IMR-90 (cell line): ENCODE measurements at regions not wholly inside any gene's neighbourhood (a gene's known extent, or its start where the extent isn't known, plus 50 kb on each side); places are given as distances from the start of the nearest gene placed in this dataset.

Experiments
- ATAC-seq: fragments of 200-7000 bp; cut with Tn5 transposase; 2 replicates; pipeline ENCODE4 v1.9.1; 2020; ENCODE audit warnings: low read depth, mild to moderate bottlenecking, moderate library complexity
- BruUV-seq: library from RNA; stranded (reverse); fragments of 400-500 nt; replicated peaks from 2 replicates; lab custom pipeline; 2021; lab: Mats Ljungman, UMichigan
- CTCF ChIA-PET: fragments of 300-600 bp; formaldehyde crosslinking; extraction: SDS; loops from one replicate; lab custom pipeline; 2021; ENCODE audit warnings: antibody characterized with exemption; lab: Yijun Ruan, JAX
- POLR2A ChIA-PET: fragments of 300-600 bp; sonication (Branson Sonifier 250); formaldehyde crosslinking; loops from one replicate; lab custom pipeline; 2022; ENCODE audit warnings: antibody characterized with exemption; ENCODE audit not compliant: unreplicated experiment; lab: Charles Lee
- DNase-seq: peaks from one replicate; pipeline ENCODE4 v3.0.0; 2013
- H2AFZ ChIP-seq: replicated peaks from 2 replicates; pipeline ENCODE3; 2013; ENCODE audit warnings: low read length, mild to moderate bottlenecking; ENCODE audit not compliant: poor library complexity
- H2AK5ac ChIP-seq: 2 replicates; pipeline ENCODE4 v1.6.1; 2013; ENCODE audit warnings: low read depth, low read length, inconsistent platforms
- H2AK9ac ChIP-seq: replicated peaks from 2 replicates; pipeline ENCODE3; 2013; ENCODE audit warnings: mild to moderate bottlenecking, low read depth, low read length, moderate library complexity; ENCODE audit not compliant: poor library complexity
- H2BK120ac ChIP-seq: 2 replicates; pipeline ENCODE4 v1.6.1; 2013; ENCODE audit warnings: low read depth, low read length, inconsistent platforms
- H2BK15ac ChIP-seq: 3 replicates; pipeline ENCODE4 v1.6.1; 2013; ENCODE audit warnings: low read depth, low read length, inconsistent platforms
- H2BK20ac ChIP-seq: 2 replicates; pipeline ENCODE4 v1.6.1; 2013; ENCODE audit warnings: low read depth, mild to moderate bottlenecking, inconsistent platforms, low read length, moderate library complexity
- H2BK5ac ChIP-seq: 2 replicates; pipeline ENCODE4 v1.6.1; 2013; ENCODE audit warnings: mild to moderate bottlenecking, low read depth, low read length, inconsistent platforms; ENCODE audit not compliant: poor library complexity, severe bottlenecking
- H3K14ac ChIP-seq: replicated peaks from 2 replicates; pipeline ENCODE4 v1.6.1; 2013; ENCODE audit warnings: low read depth, low read length, inconsistent platforms
- H3K18ac ChIP-seq: 2 replicates; pipeline ENCODE4 v1.6.1; 2013; ENCODE audit warnings: low read depth, low read length, control low read depth
- H3K23ac ChIP-seq: 2 replicates; pipeline ENCODE4 v1.6.1; 2013; ENCODE audit warnings: low read depth, low read length, inconsistent platforms
- H3K27ac ChIP-seq: 2 replicates; pipeline ENCODE4 v1.5.1; 2013; ENCODE audit warnings: mild to moderate bottlenecking, control low read depth, low read length; ENCODE audit not compliant: insufficient read depth
- H3K27me3 ChIP-seq: 2 replicates; pipeline ENCODE4 v1.6.1; 2013; ENCODE audit warnings: low read length; ENCODE audit not compliant: control insufficient read depth, insufficient read depth
- H3K36me3 ChIP-seq: 2 replicates; pipeline ENCODE4 v1.6.1; 2013; ENCODE audit warnings: low read length, mixed read lengths; ENCODE audit not compliant: control insufficient read depth, insufficient read depth
- H3K4ac ChIP-seq: 2 replicates; pipeline ENCODE4 v1.6.1; 2013; ENCODE audit warnings: low read depth, low read length, inconsistent platforms
- H3K4me1 ChIP-seq: 2 replicates; pipeline ENCODE4 v1.6.1; 2013; ENCODE audit warnings: low read length, mixed read lengths; ENCODE audit not compliant: control insufficient read depth, insufficient read depth
- H3K4me2 ChIP-seq: 2 replicates; pipeline ENCODE4 v1.6.1; 2013; ENCODE audit warnings: low read depth, mild to moderate bottlenecking, control low read depth, low read length, moderate library complexity
- H3K4me3 ChIP-seq: 2 replicates; pipeline ENCODE4 v1.5.1; 2013; ENCODE audit warnings: low read depth, mild to moderate bottlenecking, control low read depth, low read length, moderate library complexity; ENCODE audit not compliant: insufficient read depth
- H3K56ac ChIP-seq: 2 replicates; pipeline ENCODE4 v1.6.1; 2013; ENCODE audit warnings: low read length, inconsistent platforms; ENCODE audit not compliant: insufficient read depth; ENCODE audit errors: extremely low read depth
- H3K79me1 ChIP-seq, 2 experiments: 2 replicates each; pipeline ENCODE4 v1.6.1; 2013; ENCODE audit warnings: low read length in 2 of 2, inconsistent platforms in 1 of 2, low read depth in 1 of 2
- H3K9ac ChIP-seq: 2 replicates; pipeline ENCODE4 v1.6.1; 2013; ENCODE audit warnings: low read depth, low read length, control low read depth
- H3K9me1 ChIP-seq: 2 replicates; pipeline ENCODE4 v1.6.1; 2013; ENCODE audit warnings: low read length, inconsistent platforms; ENCODE audit not compliant: insufficient read depth
- H3K9me3 ChIP-seq: 2 replicates; pipeline ENCODE4 v1.6.1; 2013; ENCODE audit warnings: low read length; ENCODE audit not compliant: control insufficient read depth, insufficient read depth
- H4K20me1 ChIP-seq: 2 replicates; pipeline ENCODE4 v1.6.1; 2013; ENCODE audit warnings: low read length, inconsistent platforms; ENCODE audit not compliant: insufficient read depth
- H4K5ac ChIP-seq: 2 replicates; pipeline ENCODE4 v1.6.1; 2013; ENCODE audit warnings: mild to moderate bottlenecking, low read depth, low read length, control low read depth
- H4K8ac ChIP-seq, 2 experiments: 2 replicates each; pipeline ENCODE4 v1.6.1; 2013; ENCODE audit warnings: low read depth in 2 of 2, low read length in 2 of 2, control low read depth in 1 of 2, inconsistent platforms in 1 of 2
- H4K91ac ChIP-seq: 2 replicates; pipeline ENCODE4 v1.6.1; 2013; ENCODE audit warnings: low read depth, low read length, inconsistent platforms; ENCODE audit not compliant: insufficient read depth
- BHLHE40 ChIP-seq: fragments of 150-350 bp; IDR thresholded peaks from 2 replicates; pipeline ENCODE4 v1.6.1; 2016; ENCODE audit warnings: mild to moderate bottlenecking, low read depth, low read length
- CEBPB ChIP-seq: IDR thresholded peaks from 2 replicates; pipeline ENCODE4 v1.6.1; 2012; ENCODE audit warnings: low read depth, low read length, improper control_type of control experiment
- CTCF ChIP-seq: conservative IDR thresholded peaks from 2 replicates; pipeline ENCODE4 v1.5.1; 2012; ENCODE audit warnings: mild to moderate bottlenecking, low read depth, low read length, improper control_type of control experiment
- MAFK ChIP-seq: IDR thresholded peaks from 2 replicates; pipeline ENCODE4 v1.6.1; 2012; ENCODE audit warnings: low read depth, low read length, improper control_type of control experiment
- MAZ ChIP-seq: IDR thresholded peaks from 2 replicates; pipeline ENCODE4 v1.6.1; 2012; ENCODE audit warnings: low read depth, mild to moderate bottlenecking, low read length, improper control_type of control experiment, moderate library complexity, borderline replicate concordance
- MXI1 ChIP-seq: IDR thresholded peaks from 2 replicates; pipeline ENCODE4 v1.6.1; 2012; ENCODE audit warnings: low read depth, mild to moderate bottlenecking, low read length, moderate library complexity, borderline replicate concordance
- NFE2L2 ChIP-seq: fragments of 150-350 bp; IDR thresholded peaks from 2 replicates; pipeline ENCODE4 v1.6.1; 2016; ENCODE audit warnings: low read depth, mild to moderate bottlenecking, low read length
- POLR2A ChIP-seq: IDR thresholded peaks from 2 replicates; pipeline ENCODE4 v1.6.1; 2012; ENCODE audit warnings: mild to moderate bottlenecking, low read depth, low read length
- RAD21 ChIP-seq: IDR thresholded peaks from 2 replicates; pipeline ENCODE4 v1.6.1; 2012; ENCODE audit warnings: low read length, improper control_type of control experiment
- RFX5 ChIP-seq: IDR thresholded peaks from 2 replicates; pipeline ENCODE4 v1.8.0; 2012; ENCODE audit warnings: low read depth, mild to moderate bottlenecking, low read length, moderate library complexity
- USF2 ChIP-seq: fragments of 150-350 bp; IDR thresholded peaks from 2 replicates; pipeline ENCODE4 v1.6.1; 2017; ENCODE audit warnings: mild to moderate bottlenecking, antibody characterized with exemption, low read length, low read depth
- WGBS, 2 experiments: methylation state at CpG; one replicate each; pipeline versions ENCODE4 v1.1.5 to v1.1.7; 2013; ENCODE audit warnings: missing lambda C conversion rate in 2 of 2; ENCODE audit not compliant: insufficient read length in 1 of 2; ENCODE audit errors: extremely low coverage in 2 of 2; 5-methylcytosine and 5-hydroxymethylcytosine counted together
- dilution Hi-C: fragments of 300-500 bp; cut with HindIII; formaldehyde crosslinking; loops from one replicate; pipeline ENCODE4 v1.14.3; 2018; ENCODE audit warnings: low sequenced_read_pairs; ENCODE audit not compliant: unreplicated experiment
- in situ Hi-C: fragments of 300-500 bp; cut with MboI; formaldehyde crosslinking; loops from 3 replicates; pipeline ENCODE4 v1.14.3; 2019; ENCODE audit warnings: low sequenced_read_pairs, inconsistent platforms, mixed read lengths
- intact Hi-C: fragments of 100-400 bp; cut with micrococcal nuclease; formaldehyde crosslinking; loops from 2 replicates; pipeline ENCODE4 v1.10.0; 2022

GRCh38 chr1:168881656-168882260 is 152.8 kb upstream of the DPT start:
- Histone ChIP-seq H2BK20ac (no peak overlapping the region), H3K27ac (no peak overlapping the region), H3K4me3 (no peak overlapping the region), H2BK120ac (no peak overlapping the region), H4K8ac (no peak overlapping the region), H3K4ac (no peak overlapping the region), H3K4me1 (no peaks in the 10 kb centered on the region), H3K4me2 (no peak overlapping the region), H3K36me3 (no peaks in the 10 kb centered on the region), H3K27me3 (no peaks in the 10 kb centered on the region), H3K9me1 (no peaks in the 10 kb centered on the region), H3K9me3 (no peaks in the 10 kb centered on the region), H3K79me1 (no peaks in the 10 kb centered on the region), H3K9ac (no peak overlapping the region), H2BK15ac (no peak overlapping the region), H3K56ac (no peak overlapping the region), H4K5ac (no peak overlapping the region), H2BK5ac (no peak overlapping the region), H2AK5ac (no peak overlapping the region), H2AFZ (no peak overlapping the region), H3K23ac (no peak overlapping the region), H4K91ac (no peak overlapping the region), H3K18ac (no peak overlapping the region), H2AK9ac (no peak overlapping the region), H4K20me1 (no peaks in the 10 kb centered on the region), H3K14ac (no peak overlapping the region)
- TF ChIP-seq MAFK, result no peak
- TF ChIP-seq CEBPB, result no peak
- no peak for TF ChIP-seq RFX5
- TF ChIP-seq CTCF, result no peak
- TF ChIP-seq MXI1, result no peak
- TF ChIP-seq USF2, result no peak
- TF ChIP-seq RAD21, result no peak
- no peak for TF ChIP-seq MAZ
- TF ChIP-seq BHLHE40, result no peak
- TF ChIP-seq NFE2L2, result no peak
- no peak for TF ChIP-seq POLR2A
- in situ Hi-C loops (no loop called here), intact Hi-C loops (no loop called here), dilution Hi-C loops (no loop called here)
- ATAC-seq (no peak), DNase-seq (no peak)
- ChIA-PET CTCF (no interaction called here), POLR2A (no interaction called here)
- BruUV-seq, result no TSS peak
- WGBS, 2 experiments, result no CpG with 5 or more reads among the region's 2 CpGs
